ENCODE measurements at regions not wholly inside any gene's neighbourhood (a gene's known extent, or its start where the extent isn't known, plus 50 kb on each side); places are given as distances from the start of the nearest gene placed in this dataset.

- TF ChIP-seq, protein P1, sequence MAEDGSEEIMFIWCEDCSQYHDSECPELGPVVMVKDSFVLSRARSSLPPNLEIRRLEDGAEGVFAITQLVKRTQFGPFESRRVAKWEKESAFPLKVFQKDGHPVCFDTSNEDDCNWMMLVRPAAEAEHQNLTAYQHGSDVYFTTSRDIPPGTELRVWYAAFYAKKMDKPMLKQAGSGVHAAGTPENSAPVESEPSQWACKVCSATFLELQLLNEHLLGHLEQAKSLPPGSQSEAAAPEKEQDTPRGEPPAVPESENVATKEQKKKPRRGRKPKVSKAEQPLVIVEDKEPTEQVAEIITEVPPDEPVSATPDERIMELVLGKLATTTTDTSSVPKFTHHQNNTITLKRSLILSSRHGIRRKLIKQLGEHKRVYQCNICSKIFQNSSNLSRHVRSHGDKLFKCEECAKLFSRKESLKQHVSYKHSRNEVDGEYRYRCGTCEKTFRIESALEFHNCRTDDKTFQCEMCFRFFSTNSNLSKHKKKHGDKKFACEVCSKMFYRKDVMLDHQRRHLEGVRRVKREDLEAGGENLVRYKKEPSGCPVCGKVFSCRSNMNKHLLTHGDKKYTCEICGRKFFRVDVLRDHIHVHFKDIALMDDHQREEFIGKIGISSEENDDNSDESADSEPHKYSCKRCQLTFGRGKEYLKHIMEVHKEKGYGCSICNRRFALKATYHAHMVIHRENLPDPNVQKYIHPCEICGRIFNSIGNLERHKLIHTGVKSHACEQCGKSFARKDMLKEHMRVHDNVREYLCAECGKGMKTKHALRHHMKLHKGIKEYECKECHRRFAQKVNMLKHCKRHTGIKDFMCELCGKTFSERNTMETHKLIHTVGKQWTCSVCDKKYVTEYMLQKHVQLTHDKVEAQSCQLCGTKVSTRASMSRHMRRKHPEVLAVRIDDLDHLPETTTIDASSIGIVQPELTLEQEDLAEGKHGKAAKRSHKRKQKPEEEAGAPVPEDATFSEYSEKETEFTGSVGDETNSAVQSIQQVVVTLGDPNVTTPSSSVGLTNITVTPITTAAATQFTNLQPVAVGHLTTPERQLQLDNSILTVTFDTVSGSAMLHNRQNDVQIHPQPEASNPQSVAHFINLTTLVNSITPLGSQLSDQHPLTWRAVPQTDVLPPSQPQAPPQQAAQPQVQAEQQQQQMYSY (CRISPR knock-in tag; IDR thresholded peaks at IDR 0.05) = no peak
- TF ChIP-seq CTCF (CRISPR knock-in tag; IDR thresholded peaks at IDR 0.05) (no peak), KLF16 (CRISPR knock-in tag; IDR thresholded peaks at IDR 0.05) (no peak), TAF1 (CRISPR knock-in tag; IDR thresholded peaks at IDR 0.05) (no peak), SATB2 (CRISPR knock-in tag; IDR thresholded peaks at IDR 0.05) (no peak), ZMYM3 (CRISPR knock-in tag; IDR thresholded peaks at IDR 0.05) (no peak), USF2 (IDR thresholded peaks at IDR 0.05; ENCODE audit: low read depth, low read length) (no peak), USF2 (CRISPR knock-in tag; IDR thresholded peaks at IDR 0.05; ENCODE audit: borderline replicate concordance) (no peak), XRCC5 (optimal IDR thresholded peaks at IDR 0.05; ENCODE audit: low read length) (no peak), ARNT2 (CRISPR knock-in tag; IDR thresholded peaks at IDR 0.05; ENCODE audit: low read depth) (no peak), TBL1XR1 (IDR thresholded peaks at IDR 0.05; ENCODE audit: borderline replicate concordance, low read length, partially characterized antibody) (no peak), ZFX (CRISPR knock-in tag; IDR thresholded peaks at IDR 0.05; ENCODE audit: low read depth) (no peak), MIXL1 (CRISPR knock-in tag; IDR thresholded peaks at IDR 0.05) (no peak), KAT2B (IDR thresholded peaks at IDR 0.05; ENCODE audit: borderline replicate concordance, low read depth, low read length) (no peak)
- TF ChIP-seq, protein P2, sequence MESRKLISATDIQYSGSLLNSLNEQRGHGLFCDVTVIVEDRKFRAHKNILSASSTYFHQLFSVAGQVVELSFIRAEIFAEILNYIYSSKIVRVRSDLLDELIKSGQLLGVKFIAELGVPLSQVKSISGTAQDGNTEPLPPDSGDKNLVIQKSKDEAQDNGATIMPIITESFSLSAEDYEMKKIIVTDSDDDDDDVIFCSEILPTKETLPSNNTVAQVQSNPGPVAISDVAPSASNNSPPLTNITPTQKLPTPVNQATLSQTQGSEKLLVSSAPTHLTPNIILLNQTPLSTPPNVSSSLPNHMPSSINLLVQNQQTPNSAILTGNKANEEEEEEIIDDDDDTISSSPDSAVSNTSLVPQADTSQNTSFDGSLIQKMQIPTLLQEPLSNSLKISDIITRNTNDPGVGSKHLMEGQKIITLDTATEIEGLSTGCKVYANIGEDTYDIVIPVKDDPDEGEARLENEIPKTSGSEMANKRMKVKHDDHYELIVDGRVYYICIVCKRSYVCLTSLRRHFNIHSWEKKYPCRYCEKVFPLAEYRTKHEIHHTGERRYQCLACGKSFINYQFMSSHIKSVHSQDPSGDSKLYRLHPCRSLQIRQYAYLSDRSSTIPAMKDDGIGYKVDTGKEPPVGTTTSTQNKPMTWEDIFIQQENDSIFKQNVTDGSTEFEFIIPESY (CRISPR knock-in tag; IDR thresholded peaks at IDR 0.05) = no peak
These were observed 53.1 kb upstream of the ZFP64 start for GRCh38 chr20:52244702-52245101.
